AG09309 (cell line): ENCODE measurements at regions not wholly inside any gene's neighbourhood (a gene's known extent, or its start where the extent isn't known, plus 50 kb on each side); places are given as distances from the start of the nearest gene placed in this dataset.
"Not testable (repeated sequence)": the region's sequence is repeated elsewhere in the genome, so short reads cannot be mapped to it uniquely, and the experiment has no call there.

Source experiments
- DNase-seq: peaks from one replicate; pipeline ENCODE4 v3.0.0-alpha.2; 2010; ENCODE audit warnings: low read depth
- H3K4me3 ChIP-seq: 2 replicates; pipeline ENCODE4 v1.5.1; 2011; ENCODE audit warnings: mild to moderate bottlenecking, low read depth, low read length, moderate library complexity; ENCODE audit not compliant: control insufficient read depth
- TF ChIP-seq, protein P1 (sequence below): IDR thresholded peaks from 2 replicates; pipeline ENCODE4 v1.5.1; 2011; ENCODE audit warnings: mild to moderate bottlenecking, low read depth, low read length, inconsistent platforms; ENCODE audit not compliant: insufficient read depth, control insufficient read depth; ENCODE audit errors: missing control alignments

DNA sequence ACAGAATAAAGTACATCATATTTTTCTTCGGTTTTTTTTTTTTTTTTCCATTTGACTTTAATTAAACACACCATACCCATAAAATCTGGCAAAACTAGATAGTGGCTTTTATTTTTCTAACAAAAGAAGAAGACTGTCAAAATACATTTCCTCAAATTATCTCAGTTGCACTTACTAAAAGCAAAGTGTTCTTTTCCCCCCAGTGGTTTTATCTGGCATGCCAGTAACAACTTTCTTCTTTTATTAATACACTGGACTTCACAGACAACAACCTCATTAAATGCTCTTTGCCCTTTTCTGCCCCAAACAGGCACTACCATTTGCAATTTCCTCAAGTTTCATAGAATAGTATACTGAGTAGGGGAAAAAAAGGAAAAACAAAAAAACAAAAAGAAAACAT is 1792.3 kb downstream of the EFNA5 start:
- no peak overlapping the region for H3K4me3 ChIP-seq
- DNase-seq: no peak
- TF ChIP-seq, protein P1, sequence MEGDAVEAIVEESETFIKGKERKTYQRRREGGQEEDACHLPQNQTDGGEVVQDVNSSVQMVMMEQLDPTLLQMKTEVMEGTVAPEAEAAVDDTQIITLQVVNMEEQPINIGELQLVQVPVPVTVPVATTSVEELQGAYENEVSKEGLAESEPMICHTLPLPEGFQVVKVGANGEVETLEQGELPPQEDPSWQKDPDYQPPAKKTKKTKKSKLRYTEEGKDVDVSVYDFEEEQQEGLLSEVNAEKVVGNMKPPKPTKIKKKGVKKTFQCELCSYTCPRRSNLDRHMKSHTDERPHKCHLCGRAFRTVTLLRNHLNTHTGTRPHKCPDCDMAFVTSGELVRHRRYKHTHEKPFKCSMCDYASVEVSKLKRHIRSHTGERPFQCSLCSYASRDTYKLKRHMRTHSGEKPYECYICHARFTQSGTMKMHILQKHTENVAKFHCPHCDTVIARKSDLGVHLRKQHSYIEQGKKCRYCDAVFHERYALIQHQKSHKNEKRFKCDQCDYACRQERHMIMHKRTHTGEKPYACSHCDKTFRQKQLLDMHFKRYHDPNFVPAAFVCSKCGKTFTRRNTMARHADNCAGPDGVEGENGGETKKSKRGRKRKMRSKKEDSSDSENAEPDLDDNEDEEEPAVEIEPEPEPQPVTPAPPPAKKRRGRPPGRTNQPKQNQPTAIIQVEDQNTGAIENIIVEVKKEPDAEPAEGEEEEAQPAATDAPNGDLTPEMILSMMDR: no peak

DNA sequence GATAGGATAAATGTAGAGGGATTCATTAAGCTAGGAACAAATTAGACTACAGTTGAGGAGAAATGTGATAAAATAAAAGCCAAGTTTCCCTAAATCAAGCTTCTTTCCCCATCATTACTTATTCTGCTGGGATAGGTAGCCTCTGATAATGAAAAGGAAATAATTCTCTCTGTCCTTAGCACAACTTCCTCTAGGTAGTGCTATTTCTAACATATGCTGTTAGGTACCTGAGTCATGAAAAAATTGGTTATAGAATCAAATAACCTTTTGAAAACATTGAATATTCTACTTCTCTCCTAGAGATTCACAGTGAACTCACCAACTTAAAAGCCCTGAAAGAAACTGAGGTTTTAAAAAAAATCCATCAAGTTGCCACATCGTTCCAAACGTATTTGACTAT is 1793.1 kb downstream of the EFNA5 start:
- H3K4me3 ChIP-seq: no peak overlapping the region
- no peak for DNase-seq
- TF ChIP-seq, protein P1: no peak

DNA sequence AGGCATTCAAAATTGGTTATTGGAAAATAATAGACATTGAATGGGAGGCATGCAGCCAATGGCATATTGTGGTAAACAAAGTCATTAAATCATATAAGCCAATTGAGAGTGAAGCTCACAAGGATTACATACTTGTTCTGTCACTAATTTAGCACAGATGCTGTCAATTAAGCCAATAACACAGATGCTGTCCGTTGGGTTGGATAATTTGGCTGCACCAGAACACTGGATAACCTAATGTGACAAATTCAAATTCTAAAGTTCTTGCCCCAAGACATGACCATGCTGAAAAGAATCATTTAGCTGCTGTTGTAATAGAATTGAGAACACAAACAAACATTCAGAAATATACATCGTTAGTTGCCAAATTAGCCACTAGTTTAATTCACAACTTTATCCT is 1796.4 kb downstream of the EFNA5 start:
- TF ChIP-seq, protein P1: no peak
- DNase-seq: no peak
- H3K4me3 ChIP-seq: no peak overlapping the region

DNA sequence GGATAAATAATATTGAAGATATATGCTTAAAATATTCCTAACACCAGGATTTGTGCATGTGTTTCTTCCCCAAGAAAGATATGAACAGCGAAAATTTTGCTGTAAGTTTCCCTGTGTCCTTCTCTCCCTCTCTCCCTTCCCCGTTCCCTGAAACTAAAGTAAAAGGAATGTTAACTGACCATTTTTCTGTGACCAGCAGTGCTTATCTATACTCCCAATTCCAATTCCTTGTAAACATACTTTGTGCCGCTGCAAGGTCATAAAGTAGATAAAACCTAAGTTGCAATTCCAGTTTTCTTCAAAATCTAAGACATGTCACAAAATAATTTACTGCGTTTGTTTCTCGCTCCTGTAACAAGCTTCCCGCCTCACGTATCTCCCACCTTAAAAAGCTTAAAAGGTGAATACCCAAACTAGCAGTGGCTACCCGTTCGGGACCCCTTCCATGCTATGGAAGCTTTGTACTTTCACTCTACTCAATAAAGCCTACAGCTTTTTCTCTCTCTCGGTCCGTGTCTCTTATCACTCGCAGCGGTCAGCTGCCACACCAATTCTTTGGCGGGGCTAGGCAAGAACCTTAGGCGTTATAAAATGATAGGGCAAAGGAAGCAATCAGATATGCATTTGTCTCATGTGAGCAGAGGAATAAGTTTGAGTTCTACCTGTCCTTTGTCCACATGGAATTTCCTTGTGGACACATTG is 1798.0 kb downstream of the EFNA5 start:
- no peak for DNase-seq
- no peak overlapping the region for H3K4me3 ChIP-seq
- TF ChIP-seq, protein P1: no peak

DNA sequence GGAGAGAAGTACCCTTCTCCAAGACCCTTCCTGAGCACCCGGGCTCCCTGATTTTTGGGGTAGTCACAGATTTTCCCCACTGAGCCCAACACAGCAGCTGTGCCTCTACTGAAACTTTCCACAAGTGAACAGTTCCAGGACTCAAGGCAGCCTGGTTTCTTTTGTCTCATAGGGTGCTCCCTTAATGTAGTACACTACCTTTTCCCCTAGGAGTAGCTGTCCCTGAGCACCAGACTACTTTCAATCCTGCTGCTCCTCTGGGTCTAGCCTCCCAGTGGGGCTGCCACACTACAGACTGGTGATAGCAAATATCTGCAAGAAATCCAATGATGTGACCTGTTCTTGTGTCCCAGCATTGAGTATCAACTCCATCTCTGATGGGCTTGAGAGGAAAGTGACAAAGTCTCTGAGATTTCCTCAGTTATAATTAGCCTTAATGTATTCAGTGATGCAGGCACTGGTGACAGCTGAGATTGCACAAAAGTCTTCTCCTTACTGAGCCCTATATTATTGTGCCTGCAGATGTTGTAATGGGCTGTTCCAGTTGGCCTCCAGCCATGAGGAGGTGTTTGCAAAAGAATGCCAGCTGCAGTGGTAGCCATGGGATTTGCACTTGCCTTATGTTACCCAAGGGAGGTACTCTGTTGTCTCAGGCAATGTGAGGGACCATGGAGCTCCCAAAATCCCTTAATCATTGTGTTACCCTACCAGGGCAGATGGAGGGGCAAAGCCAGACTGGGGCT is 1802.5 kb downstream of the EFNA5 start:
- TF ChIP-seq, protein P1: no peak
- DNase-seq: no peak

DNA sequence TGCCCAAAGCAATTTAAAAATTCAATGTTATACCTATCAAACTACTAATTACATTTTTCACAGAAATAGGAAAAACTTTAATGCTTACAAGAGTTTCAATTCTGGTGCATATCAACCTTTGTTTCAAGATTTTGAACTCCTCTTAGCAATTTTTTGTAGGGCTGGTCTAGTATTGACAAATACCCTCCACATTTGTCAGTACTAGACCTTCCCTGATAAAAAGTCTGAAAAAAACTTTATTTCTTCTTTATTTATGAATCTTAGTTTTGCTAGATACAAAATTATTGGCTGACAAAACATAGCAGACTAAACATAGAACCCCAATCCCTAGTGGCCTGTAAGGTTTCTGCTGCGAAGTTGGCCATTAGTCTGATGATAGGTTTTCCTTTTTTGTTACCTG is 1804.9 kb downstream of the EFNA5 start:
- no peak overlapping the region for H3K4me3 ChIP-seq
- TF ChIP-seq, protein P1: no peak
- no peak for DNase-seq

More for the DNA sequence above, 1802.5 kb downstream of the EFNA5 start:
- H3K4me3 ChIP-seq: no peak overlapping the region

DNA sequence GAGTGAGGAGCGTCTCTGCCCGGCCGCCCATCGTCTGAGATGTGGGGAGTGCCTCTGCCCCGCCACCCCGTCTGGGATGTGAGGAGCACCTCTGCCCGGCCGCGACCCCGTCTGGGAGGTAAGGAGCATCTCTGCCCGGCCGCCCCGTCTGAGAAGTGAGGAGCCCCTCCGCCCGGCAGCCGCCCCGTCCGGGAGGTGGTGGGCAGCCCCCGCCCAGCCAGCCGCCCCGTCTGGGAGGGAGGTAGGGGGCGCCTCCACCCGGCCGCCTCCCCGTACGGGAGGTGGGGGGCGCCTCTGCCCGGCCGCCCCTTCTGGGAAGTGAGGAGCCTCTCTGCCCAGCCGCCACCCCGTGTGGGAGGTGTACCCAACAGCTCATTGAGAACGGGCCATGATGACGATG is 1811.4 kb downstream of the EFNA5 start:
- not testable (repeated sequence) for DNase-seq, H3K4me3 ChIP-seq
